Lung microvascular endothelial cell (primary cell): ENCODE measurements at regions not wholly inside any gene's neighbourhood (a gene's known extent, or its start where the extent isn't known, plus 50 kb on each side); places are given as distances from the start of the nearest gene placed in this dataset.
A peak's percentile ranks its signal among the peaks of the same experiment; 100 is the strongest.

Experiments used
- DNase-seq, 2 donors: peaks; one replicate each; pipeline versions ENCODE4 v3.0.0 to v3.0.0-alpha.2; 2010; ENCODE audit warnings: low read depth in 2 of 2

DNA sequence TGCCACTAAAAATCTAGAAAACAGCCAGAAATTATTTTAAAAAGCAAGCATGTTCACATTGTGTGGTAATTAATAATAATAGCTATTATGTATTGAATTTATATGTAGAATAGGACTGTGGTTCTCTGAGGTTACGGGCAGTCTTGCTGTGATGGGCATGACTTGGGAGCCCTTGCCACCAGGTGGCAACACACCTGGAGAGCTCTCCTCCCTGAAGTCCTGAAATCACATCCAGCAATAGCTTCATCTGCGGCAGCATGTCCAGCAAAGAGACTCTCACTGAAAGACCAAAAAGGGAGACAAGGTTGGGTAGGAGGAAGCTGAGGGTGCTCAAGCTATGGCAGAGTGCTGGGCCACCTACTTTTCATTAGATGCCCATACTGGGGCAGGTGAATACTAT, 206.8 kb upstream of the IL12A start:
- DNase-seq, result no peak

DNA sequence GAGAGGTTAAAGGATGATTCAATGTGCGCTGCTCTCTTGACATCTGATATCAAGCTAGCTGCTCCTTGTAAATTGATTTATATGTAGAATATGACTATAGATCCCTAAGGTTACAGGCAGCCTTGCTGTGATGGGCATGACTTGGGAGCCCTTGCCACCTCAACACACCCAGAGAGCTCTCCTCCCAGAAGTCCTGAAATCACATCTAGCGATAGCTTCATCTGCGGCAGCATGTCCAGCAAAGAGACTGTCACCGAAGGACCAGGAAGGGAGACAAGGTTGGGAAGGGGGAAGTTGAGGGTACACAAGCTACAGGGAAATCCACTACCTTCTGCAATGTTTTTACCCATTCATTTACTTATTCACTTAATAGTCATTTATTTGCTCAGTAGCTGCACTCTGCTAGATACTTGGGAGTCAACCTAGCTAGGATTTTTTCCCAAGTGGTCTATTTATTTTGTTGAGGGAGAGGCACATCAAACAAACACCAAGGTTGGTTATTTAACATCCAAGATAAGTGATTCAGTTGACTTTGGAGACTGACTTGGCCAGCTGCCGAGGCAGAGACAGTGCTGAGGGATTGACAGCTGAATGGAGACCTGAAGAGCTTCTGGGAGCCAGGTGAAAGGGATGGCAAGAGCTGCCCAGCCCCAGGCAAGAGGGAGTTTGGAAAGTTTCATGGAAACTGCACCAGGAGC, 205.8 kb upstream of the IL12A start:
- DNase-seq, result no peak

DNA sequence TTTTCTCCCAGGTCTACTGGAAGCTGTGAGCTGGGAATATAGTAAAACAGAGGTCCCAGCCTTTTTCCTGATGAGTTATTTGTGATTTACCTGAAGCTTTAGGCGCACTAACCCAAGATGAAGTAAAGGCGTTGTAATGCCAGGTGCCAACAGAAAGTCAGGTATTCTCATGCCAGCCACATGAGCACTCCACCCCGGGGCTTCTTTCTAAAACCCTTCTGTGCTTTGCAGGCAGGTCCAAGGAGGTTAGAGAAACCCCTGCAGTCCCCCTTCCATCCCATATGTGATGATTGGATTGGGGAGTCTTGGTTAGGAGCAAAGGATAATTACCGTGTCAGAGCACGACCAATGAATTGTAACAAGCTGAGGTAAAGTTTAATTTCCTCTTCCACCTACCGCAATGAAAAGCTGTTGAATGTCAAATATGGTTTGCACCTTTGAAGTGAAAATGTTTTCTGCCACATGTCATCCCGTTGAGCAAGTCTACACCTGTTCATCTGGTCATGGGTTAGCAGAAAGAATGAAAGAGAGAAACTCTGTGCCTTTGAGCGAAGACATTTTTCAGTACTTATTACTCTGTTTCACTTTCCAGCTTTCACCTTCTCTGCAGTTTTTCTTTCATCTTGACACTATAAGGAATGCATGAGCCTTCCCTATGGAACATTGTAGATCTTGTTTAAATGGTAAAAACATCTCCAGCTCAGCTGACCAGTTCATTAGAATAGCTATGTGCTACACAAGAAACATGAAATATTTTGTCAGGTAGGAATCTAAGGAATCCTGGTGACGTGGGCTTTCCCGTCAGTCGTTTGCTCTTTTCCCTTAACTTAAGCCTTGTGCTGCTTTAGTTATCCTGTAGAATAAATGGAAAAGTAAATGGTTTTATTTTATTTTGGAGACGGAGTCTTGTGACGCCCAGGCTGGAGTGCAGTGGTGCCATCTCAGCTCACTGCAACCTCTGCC, 204.6 kb upstream of the IL12A start:
- no peak for DNase-seq

DNA sequence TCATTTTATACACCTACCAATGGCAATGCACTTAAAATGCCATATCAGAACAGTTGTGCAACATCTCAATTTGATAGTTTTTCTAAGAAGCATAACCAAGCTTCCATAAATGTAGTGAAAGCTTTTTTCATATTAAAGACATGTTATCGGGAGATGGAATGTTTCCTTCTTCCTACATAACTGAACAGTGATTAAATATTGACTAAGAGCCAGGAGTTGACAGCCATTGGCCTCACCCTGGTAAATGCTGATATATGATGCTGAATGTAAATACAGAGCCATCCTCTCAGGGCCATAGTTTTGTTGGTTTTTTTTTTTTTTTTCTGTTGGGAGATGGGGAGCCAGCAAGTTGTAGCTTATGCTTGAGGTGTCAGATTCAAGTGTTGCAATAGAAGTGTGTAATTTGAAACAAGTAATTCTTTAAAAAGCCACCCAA, 203.3 kb upstream of the IL12A start:
- no peak for DNase-seq

- DNase-seq, result no peak
Measured at GRCh38 chr3:159786489-159787177, 202.0 kb upstream of the IL12A start.

DNA sequence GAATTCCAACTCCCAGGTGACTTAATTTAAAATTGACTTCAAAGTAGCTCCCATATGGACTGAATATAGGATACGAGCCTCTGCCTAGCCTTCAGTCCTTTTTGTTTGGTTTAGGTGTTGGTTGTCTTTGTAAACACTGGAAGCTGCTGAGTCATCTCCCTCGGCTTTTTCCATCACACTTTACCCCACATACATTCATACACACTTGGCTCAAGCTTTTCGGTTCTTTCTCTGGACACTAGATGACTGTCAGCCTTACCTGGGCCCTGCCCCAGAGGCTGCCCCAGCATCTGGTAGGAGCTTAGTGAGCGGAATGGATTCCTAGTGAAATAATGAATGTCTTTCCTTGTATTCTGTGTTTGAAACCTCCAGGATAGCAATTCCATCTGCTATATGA, 201.5 kb upstream of the IL12A start:
- DNase-seq, result peak; percentile 80 to 88

DNA sequence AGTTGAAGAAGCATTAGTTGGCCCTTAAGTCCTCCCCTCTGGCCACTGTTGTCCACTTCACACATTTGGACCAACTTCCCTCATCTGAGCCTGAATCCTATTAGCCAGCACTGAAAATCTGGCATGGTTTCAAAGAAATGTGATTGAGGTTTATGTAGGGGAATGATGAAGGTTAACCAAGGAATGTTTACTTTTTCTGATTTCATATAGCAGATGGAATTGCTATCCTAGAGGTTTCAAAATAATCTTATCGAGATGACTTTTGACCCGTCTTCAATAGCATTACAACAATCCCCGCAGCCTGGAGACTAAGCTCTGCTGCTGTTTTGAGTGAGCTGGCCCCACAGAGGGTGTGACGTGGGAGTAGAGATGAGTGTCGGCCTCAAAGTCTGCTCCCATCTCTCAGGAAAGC, 200.8 kb upstream of the IL12A start:
- DNase-seq, result peak; percentile 30 to 78

DNA sequence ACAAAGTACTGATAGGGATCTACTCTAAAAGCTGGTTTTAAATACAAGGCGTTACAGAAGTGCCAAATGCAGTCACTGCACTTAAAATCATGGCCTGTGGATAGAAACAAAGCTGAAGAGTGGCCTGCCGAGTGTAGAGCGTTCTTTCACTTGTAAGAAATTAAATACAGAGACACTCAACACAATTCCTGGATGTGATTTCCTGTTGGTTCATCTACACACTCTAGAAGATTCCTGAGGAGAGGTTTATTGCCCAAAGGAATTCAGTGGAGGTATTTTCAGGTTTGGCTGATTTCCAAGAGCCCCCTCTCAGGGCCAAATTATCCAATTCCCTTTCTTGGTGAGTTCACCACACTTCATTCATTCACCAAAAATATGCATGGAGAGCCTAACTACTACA, 200.3 kb upstream of the IL12A start:
- peak in 1 of 2 donors; percentile 58 for DNase-seq

- DNase-seq, result no peak
Measured at GRCh38 chr3:159789017-159789416, 199.6 kb upstream of the IL12A start.

GRCh38 chr3:159789742-159790635, 198.6 kb upstream of the IL12A start:
- no peak for DNase-seq

- no peak for DNase-seq
Measured at GRCh38 chr3:159791336-159791735, 197.3 kb upstream of the IL12A start.

DNA sequence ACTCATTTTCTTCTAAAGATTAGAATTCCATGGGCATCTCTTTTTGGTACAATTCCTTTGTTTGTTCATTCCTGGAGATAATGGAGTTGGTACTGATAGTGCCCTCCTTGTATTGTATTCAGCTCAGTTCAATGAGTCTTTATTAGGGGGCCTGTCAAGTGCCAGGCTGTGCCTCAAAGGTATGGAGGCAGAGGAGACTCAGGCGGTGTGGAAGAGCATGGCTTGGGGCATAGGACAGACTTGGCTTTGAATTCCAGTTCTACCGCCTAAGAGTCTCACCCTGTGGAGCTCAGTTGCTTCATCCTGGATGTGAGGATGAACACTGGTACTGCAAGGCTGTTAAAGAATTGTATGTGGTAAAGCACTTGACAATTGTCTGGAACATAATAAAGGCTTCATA, 196.6 kb upstream of the IL12A start:
- no peak for DNase-seq

GRCh38 chr3:159795042-159795441, 193.6 kb upstream of the IL12A start:
- DNase-seq, result no peak

DNA sequence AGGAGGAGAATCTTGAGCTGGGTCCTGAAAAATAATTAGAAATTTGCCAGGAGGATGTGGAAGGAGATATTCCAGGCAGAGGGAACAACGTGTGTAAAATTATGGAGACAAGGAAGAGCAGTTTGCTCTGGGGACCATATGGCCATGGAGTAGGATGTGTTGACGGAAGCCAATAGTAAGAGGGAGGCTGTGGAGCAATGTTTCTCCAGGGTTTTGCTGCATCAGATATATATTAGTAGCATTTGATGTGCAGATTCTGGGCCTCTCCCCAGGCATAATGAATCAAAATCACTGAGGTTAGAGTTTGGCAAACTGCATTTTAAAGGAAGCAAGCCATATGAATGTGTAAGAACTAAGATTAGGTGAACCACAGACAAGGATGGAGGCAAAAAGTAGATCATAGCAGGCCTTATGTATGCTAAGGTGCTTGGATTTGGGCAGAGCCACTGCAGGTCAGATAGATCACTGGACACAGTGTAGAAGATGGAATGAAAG, 192.9 kb upstream of the IL12A start:
- no peak for DNase-seq

DNA sequence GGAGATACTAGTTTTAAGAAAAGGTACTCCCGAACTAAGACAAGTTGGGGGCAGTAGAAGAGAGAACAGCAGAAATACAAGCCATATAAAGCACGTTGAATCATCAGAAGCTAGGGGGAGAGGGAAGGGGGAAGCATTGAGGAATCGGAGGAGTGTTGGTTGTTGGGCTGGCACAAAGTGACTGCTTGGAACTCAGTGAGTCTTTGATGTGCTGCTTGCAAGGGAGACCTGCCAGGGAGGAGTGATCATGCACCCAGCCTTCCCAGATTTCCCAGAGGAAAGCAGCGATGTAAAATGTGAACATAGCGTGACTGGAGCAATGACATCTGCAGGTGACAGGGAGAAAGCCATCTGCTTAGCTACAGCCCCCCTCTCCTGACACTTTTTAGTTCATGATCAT, 192.4 kb upstream of the IL12A start:
- DNase-seq, result no peak

DNA sequence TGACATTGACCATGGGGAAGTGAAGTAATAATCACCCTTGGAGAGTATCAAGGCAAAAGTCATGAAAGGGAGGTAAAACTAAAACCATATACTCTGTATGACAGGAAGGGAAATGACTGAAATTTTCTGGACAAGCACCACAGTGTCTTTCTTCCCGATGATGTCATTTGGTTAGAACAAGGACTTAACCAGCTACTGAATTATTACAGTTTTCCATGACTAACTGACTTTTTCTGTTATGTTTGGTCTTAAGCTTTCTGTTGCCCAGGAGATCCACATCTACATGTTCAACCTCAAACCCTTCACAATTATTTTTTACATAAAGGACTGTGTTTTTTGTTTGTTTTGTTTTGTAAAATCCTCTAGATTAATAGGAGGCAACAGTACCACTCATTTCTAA, 191.9 kb upstream of the IL12A start:
- peak; percentile 90 to 96 for DNase-seq

- peak; percentile 28 to 35 for DNase-seq
Measured at GRCh38 chr3:159797771-159798170, 190.9 kb upstream of the IL12A start.

DNA sequence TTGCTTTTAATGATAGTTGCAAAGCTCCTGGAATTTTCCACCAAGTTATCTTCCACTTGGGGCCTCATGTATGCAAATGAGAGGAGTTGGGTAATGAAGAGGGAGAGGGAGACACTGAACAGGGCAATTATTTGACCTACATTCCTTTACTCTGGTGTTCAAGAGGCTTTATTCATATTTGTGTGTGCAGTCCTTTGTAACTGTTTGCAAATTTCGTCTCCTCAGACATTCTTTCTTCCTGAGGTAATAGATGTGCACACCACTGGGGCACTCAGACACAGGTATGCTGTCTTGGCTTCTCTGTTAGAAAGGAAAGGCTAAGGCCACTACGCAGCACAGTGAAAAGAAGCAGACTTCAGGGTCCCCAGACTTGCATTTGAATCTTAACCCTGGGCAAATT, 189.7 kb upstream of the IL12A start:
- no peak for DNase-seq

DNA sequence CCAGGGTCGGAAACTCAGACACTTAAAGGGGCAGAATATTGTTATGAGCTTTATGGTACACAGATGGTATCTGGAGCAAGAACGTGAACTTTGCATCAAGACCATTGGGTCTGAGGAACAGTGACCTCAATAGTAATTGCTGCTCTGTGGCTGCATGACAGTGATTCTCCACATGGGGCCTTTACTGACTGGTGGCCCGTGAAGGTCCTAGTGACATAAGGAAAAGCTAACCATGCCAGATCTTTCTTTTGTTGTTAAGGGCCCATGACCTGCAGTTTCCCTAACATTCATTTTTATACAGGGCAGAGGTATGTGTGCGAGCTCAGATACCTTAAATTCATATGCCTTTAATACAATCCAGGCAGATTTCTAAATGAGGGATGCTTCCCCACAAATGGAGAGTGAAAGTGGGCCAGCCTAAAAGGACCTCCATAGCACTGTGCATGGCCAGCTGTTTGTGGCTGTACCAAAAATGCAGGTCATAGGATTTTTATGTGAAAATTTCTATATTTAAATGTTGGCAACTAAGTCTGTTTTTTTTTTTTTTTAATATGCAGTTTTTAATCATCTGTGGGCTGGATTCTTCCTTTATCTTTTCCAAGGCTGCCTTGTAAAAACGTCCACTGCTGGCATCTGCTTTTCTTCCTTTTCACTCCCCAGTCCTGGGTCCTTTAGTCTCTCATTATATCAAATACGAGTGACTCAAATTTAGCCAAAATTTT, 188.0 kb upstream of the IL12A start:
- peak in 1 of 2 donors; percentile 32 for DNase-seq

- no peak for DNase-seq
Measured at GRCh38 chr3:159802864-159803263, 185.8 kb upstream of the IL12A start.
